ENCODE measurements at regions not wholly inside any gene's neighbourhood (a gene's known extent, or its start where the extent isn't known, plus 50 kb on each side); places are given as distances from the start of the nearest gene placed in this dataset.
"Not testable (repeated sequence)": the region's sequence is repeated elsewhere in the genome, so short reads cannot be mapped to it uniquely, and the experiment has no call there.

DNA sequence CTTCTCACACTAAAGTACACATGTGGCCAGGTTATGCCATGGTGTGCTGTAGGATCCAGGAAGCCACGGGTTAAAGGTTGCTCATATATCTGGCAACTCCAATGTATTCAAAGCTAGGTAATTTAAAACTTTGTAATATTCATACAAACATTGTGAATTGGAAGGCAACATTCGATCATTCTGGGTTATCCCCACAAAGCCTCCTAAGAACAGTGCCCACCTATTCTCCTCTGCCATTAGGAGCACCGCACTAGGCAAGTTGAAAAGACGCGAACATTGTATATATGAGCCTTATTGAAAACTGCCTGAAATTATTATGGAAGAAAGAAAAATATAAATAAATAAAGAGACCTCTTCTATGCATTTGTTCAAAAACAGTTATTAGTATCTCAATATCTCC lies 228.2 kb downstream of the IGSF11 start:
- no peaks in the 10 kb centered on the region for H3K36me3 Mint-ChIP-seq (ENCODE audit: low read depth, unreplicated experiment)
- no peak overlapping the region for H3K4me3 Mint-ChIP-seq (ENCODE audit: unreplicated experiment)
- H3K4me1 ChIP-seq (ENCODE audit: insufficient read depth, low read length), result no peaks in the 10 kb centered on the region
- H3K9me3 Mint-ChIP-seq (ENCODE audit: unreplicated experiment), result peaks cover 2% of the 10 kb centered on the region
- FAIRE-seq (no peak), DNase-seq (ENCODE audit: low read depth) (no peak)
- no peak overlapping the region for H2AFZ ChIP-seq (ENCODE audit: low read depth, low read length)
- no peaks in the 10 kb centered on the region for H3K9me3 ChIP-seq (ENCODE audit: insufficient read depth, low read depth, low read length)
- H3K27me3 ChIP-seq (ENCODE audit: insufficient read depth, low read length), result no peaks in the 10 kb centered on the region
- no peak overlapping the region for H3K9ac ChIP-seq (ENCODE audit: low read length)
- H3K27ac Mint-ChIP-seq (ENCODE audit: unreplicated experiment), result no peak overlapping the region
- H3K27me3 Mint-ChIP-seq (ENCODE audit: low read depth, unreplicated experiment), result peaks cover under 1% of the 10 kb centered on the region
- H3K36me3 ChIP-seq (ENCODE audit: insufficient read depth, low read length), result no peaks in the 10 kb centered on the region
- no peak overlapping the region for H3K4me3 ChIP-seq (ENCODE audit: insufficient read depth, low read depth, low read length)
- no peak overlapping the region for H3K27ac ChIP-seq (ENCODE audit: low read depth, low read length)
- no peaks in the 10 kb centered on the region for H3K4me1 Mint-ChIP-seq (ENCODE audit: low read depth, unreplicated experiment)
- H3K4me2 ChIP-seq (ENCODE audit: low read length), result no peak overlapping the region
- no peaks in the 10 kb centered on the region for H4K20me1 ChIP-seq (ENCODE audit: insufficient read depth, low read length)
- TF ChIP-seq, protein P1, sequence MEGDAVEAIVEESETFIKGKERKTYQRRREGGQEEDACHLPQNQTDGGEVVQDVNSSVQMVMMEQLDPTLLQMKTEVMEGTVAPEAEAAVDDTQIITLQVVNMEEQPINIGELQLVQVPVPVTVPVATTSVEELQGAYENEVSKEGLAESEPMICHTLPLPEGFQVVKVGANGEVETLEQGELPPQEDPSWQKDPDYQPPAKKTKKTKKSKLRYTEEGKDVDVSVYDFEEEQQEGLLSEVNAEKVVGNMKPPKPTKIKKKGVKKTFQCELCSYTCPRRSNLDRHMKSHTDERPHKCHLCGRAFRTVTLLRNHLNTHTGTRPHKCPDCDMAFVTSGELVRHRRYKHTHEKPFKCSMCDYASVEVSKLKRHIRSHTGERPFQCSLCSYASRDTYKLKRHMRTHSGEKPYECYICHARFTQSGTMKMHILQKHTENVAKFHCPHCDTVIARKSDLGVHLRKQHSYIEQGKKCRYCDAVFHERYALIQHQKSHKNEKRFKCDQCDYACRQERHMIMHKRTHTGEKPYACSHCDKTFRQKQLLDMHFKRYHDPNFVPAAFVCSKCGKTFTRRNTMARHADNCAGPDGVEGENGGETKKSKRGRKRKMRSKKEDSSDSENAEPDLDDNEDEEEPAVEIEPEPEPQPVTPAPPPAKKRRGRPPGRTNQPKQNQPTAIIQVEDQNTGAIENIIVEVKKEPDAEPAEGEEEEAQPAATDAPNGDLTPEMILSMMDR (IDR thresholded peaks at IDR 0.05; ENCODE audit: insufficient read depth, low read depth, low read length), result no peak
- TF ChIP-seq EZH2 (IDR thresholded peaks at IDR 0.05; ENCODE audit: insufficient read depth, low read length), result no peak
- no peaks in the 10 kb centered on the region for H3K79me2 ChIP-seq (ENCODE audit: insufficient read depth, low read length)

DNA sequence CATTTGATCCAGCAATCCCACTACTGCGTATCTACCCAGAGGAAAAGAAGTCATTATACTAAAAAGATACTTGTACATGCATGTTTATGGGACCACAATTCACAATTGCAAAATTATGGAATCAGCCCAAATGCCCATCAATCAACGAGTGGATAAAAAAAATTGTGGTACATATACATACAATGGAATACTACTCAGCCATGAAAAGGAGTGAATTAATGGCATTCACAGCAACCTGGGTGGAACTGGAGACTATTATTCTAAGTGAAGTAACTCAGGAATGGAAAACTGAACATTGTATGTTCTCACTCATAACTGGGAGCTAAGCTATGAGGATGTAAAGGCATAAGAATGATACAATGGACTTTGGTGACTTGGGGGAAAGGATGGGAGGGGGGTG lies 227.3 kb downstream of the IGSF11 start:
- H3K36me3 Mint-ChIP-seq (ENCODE audit: low read depth, unreplicated experiment); H3K9me3 ChIP-seq (ENCODE audit: insufficient read depth, low read depth, low read length); DNase-seq (ENCODE audit: low read depth); H3K79me2 ChIP-seq (ENCODE audit: insufficient read depth, low read length); H3K36me3 ChIP-seq (ENCODE audit: insufficient read depth, low read length); H3K27ac ChIP-seq (ENCODE audit: low read depth, low read length); H3K9ac ChIP-seq (ENCODE audit: low read length); H4K20me1 ChIP-seq (ENCODE audit: insufficient read depth, low read length); H2AFZ ChIP-seq (ENCODE audit: low read depth, low read length); H3K27me3 Mint-ChIP-seq (ENCODE audit: low read depth, unreplicated experiment); H3K27ac Mint-ChIP-seq (ENCODE audit: unreplicated experiment); H3K4me3 ChIP-seq (ENCODE audit: insufficient read depth, low read depth, low read length); H3K4me1 Mint-ChIP-seq (ENCODE audit: low read depth, unreplicated experiment); FAIRE-seq; H3K27me3 ChIP-seq (ENCODE audit: insufficient read depth, low read length); H3K9me3 Mint-ChIP-seq (ENCODE audit: unreplicated experiment); H3K4me3 Mint-ChIP-seq (ENCODE audit: unreplicated experiment); H3K4me1 ChIP-seq (ENCODE audit: insufficient read depth, low read length); H3K4me2 ChIP-seq (ENCODE audit: low read length): not testable (repeated sequence)

DNA sequence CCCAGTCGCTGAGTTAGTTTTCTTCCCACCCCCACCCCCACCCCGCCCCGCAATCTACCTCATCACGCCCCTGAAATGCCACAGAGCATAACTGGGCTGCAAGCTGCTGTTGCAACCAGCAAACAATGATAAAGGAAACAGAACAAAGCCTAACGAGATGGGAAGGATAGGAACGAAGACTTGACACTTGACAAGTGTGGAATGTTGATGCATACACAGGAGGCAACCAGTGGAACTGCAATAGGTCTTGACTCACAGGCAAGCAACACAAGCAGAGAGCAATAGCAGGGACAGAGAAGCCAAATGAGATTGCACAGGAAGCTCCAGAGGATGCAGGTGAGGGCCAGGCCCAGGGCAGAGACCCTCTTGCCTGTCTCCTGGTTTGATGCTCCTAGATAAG lies 225.9 kb downstream of the IGSF11 start:
- DNase-seq (ENCODE audit: low read depth), result no peak
- FAIRE-seq, result no peak
- Histone ChIP-seq H4K20me1 (ENCODE audit: insufficient read depth, low read length) (no peaks in the 10 kb centered on the region), H3K4me2 (ENCODE audit: low read length) (no peak overlapping the region), H2AFZ (ENCODE audit: low read depth, low read length) (no peak overlapping the region), H3K27me3 (ENCODE audit: insufficient read depth, low read length) (no peaks in the 10 kb centered on the region), H3K9ac (ENCODE audit: low read length) (no peak overlapping the region), H3K4me1 (ENCODE audit: insufficient read depth, low read length) (no peaks in the 10 kb centered on the region), H3K27ac (ENCODE audit: low read depth, low read length) (no peak overlapping the region), H3K4me3 (ENCODE audit: insufficient read depth, low read depth, low read length) (no peak overlapping the region), H3K36me3 (ENCODE audit: insufficient read depth, low read length) (no peaks in the 10 kb centered on the region), H3K9me3 (ENCODE audit: insufficient read depth, low read depth, low read length) (no peaks in the 10 kb centered on the region), H3K79me2 (ENCODE audit: insufficient read depth, low read length) (no peaks in the 10 kb centered on the region)
- Mint-ChIP-seq H3K4me3 (ENCODE audit: unreplicated experiment) (no peak overlapping the region), H3K27me3 (ENCODE audit: low read depth, unreplicated experiment) (peaks cover 2% of the 10 kb centered on the region), H3K9me3 (ENCODE audit: unreplicated experiment) (peaks cover 2% of the 10 kb centered on the region), H3K36me3 (ENCODE audit: low read depth, unreplicated experiment) (no peaks in the 10 kb centered on the region), H3K27ac (ENCODE audit: unreplicated experiment) (no peak overlapping the region), H3K4me1 (ENCODE audit: low read depth, unreplicated experiment) (no peaks in the 10 kb centered on the region)
- TF ChIP-seq, protein P1 (IDR thresholded peaks at IDR 0.05; ENCODE audit: insufficient read depth, low read depth, low read length), result no peak
- TF ChIP-seq EZH2 (IDR thresholded peaks at IDR 0.05; ENCODE audit: insufficient read depth, low read length), result no peak

All from astrocyte (in vitro differentiated cells and primary cell).